NCI-H187 (cell line): ENCODE measurements at regions not wholly inside any gene's neighbourhood (a gene's known extent, or its start where the extent isn't known, plus 50 kb on each side); places are given as distances from the start of the nearest gene placed in this dataset.

ENCODE experiments used
- DNase-seq, 2 experiments: peaks; one replicate each; lab custom pipeline; 2025; lab: John Stamatoyannopoulos, UW

- no peak for DNase-seq
These were observed 71.0 kb downstream of the SEM1 start for GRCh38 chr7:96638669-96639068.

GRCh38 chr7:96637522-96637921, 72.1 kb downstream of the SEM1 start:
- DNase-seq: no peak

- DNase-seq: no peak
These were observed 72.7 kb downstream of the SEM1 start for GRCh38 chr7:96636979-96637378.

- no peak for DNase-seq
These were observed 73.2 kb downstream of the SEM1 start for GRCh38 chr7:96636342-96636860.

- no peak for DNase-seq
These were observed 79.8 kb downstream of the SEM1 start for GRCh38 chr7:96629884-96630283.

- DNase-seq: no peak
These were observed 84.7 kb downstream of the SEM1 start for GRCh38 chr7:96624954-96625353.

- no peak for DNase-seq
These were observed 87.7 kb downstream of the SEM1 start for GRCh38 chr7:96621932-96622331.

GRCh38 chr7:96614154-96614867, 95.3 kb downstream of the SEM1 start:
- DNase-seq: no peak

GRCh38 chr7:96612034-96612433, 97.6 kb downstream of the SEM1 start:
- no peak for DNase-seq

GRCh38 chr7:96605045-96605716, 104.5 kb downstream of the SEM1 start:
- DNase-seq: no peak

GRCh38 chr7:96599288-96599936, 110.2 kb downstream of the SEM1 start:
- no peak for DNase-seq

GRCh38 chr7:96598421-96598820, 111.2 kb downstream of the SEM1 start:
- no peak for DNase-seq

GRCh38 chr7:96596120-96596826, 113.4 kb downstream of the SEM1 start:
- peak; percentile 40 to 53 for DNase-seq

- no peak for DNase-seq
These were observed 117.6 kb downstream of the SEM1 start for GRCh38 chr7:96591900-96592676.

GRCh38 chr7:96591159-96591899, 118.3 kb downstream of the SEM1 start:
- DNase-seq: no peak

- no peak for DNase-seq
These were observed 120.6 kb downstream of the SEM1 start for GRCh38 chr7:96589038-96589437.

GRCh38 chr7:96579119-96579518, 130.5 kb downstream of the SEM1 start:
- no peak for DNase-seq

- DNase-seq: no peak
These were observed 131.0 kb downstream of the SEM1 start for GRCh38 chr7:96578606-96579005.

- no peak for DNase-seq
These were observed 146.2 kb downstream of the SEM1 start for GRCh38 chr7:96563409-96563808.

- no peak for DNase-seq
These were observed 146.7 kb downstream of the SEM1 start for GRCh38 chr7:96562966-96563365.

- DNase-seq: no peak
These were observed 147.2 kb downstream of the SEM1 start for GRCh38 chr7:96562458-96562857.
